GM12878 (cell line): ENCODE measurements at regions not wholly inside any gene's neighbourhood (a gene's known extent, or its start where the extent isn't known, plus 50 kb on each side); places are given as distances from the start of the nearest gene placed in this dataset.

Experiments
- CTCF ChIP-seq, 3 experiments: IDR thresholded peaks in 2 of 3; conservative IDR thresholded peaks in 1 of 3; 2 replicates each; pipeline ENCODE4 v1.5.1; 2011; ENCODE audit warnings: low read depth in 3 of 3, low read length in 3 of 3, mild to moderate bottlenecking in 3 of 3, control low read depth in 2 of 3, moderate library complexity in 2 of 3, inconsistent platforms in 1 of 3, mixed read lengths in 1 of 3; ENCODE audit not compliant: control insufficient read depth in 2 of 3, insufficient read depth in 1 of 3; ENCODE audit errors: extremely low read depth in 1 of 3
- MYC ChIP-seq: IDR thresholded peaks from 2 replicates; pipeline ENCODE4 v1.6.1; 2011; ENCODE audit warnings: mild to moderate bottlenecking, low read length, moderate library complexity, inconsistent platforms; ENCODE audit not compliant: insufficient read depth, insufficient replicate concordance, insufficient read length, severe bottlenecking
- NR2C2 ChIP-seq: IDR thresholded peaks from 2 replicates; pipeline ENCODE4 v1.6.1; 2011; ENCODE audit warnings: borderline replicate concordance, low read depth; ENCODE audit not compliant: control insufficient read depth, insufficient read length
- SREBF2 ChIP-seq: IDR thresholded peaks from 2 replicates; pipeline ENCODE4 v1.6.1; 2012; ENCODE audit warnings: mild to moderate bottlenecking, low read length
- ZNF384 ChIP-seq: IDR thresholded peaks from 2 replicates; pipeline ENCODE4 v1.6.1; 2012; ENCODE audit warnings: low read depth, mild to moderate bottlenecking, low read length, improper control_type of control experiment, borderline replicate concordance
- ZZZ3 ChIP-seq: IDR thresholded peaks from 2 replicates; pipeline ENCODE4 v1.6.1; 2011; ENCODE audit warnings: low read depth; ENCODE audit not compliant: control insufficient read depth, insufficient read length

GRCh38 chr7:156434706-156435105, 205.9 kb upstream of the RNF32 start:
- TF ChIP-seq ZZZ3 (no peak), NR2C2 (no peak), ZNF384 (no peak), CTCF (IDR thresholded peaks at IDR 0.05 in 2 of 3, conservative IDR thresholded peaks at IDR 0.05 in 1 of 3; ENCODE audit: control insufficient read depth in 2 of 3, extremely low read depth in 1 of 3, insufficient read depth in 1 of 3, low read depth in 3 of 3, low read length in 3 of 3) (no peak), SREBF2 (no peak), MYC (no peak)
